IMR-90 (cell line): ENCODE measurements at regions not wholly inside any gene's neighbourhood (a gene's known extent, or its start where the extent isn't known, plus 50 kb on each side); places are given as distances from the start of the nearest gene placed in this dataset.

ENCODE experiments used
- ATAC-seq: fragments of 200-7000 bp; cut with Tn5 transposase; 2 replicates; pipeline ENCODE4 v1.9.1; 2020; ENCODE audit warnings: low read depth, mild to moderate bottlenecking, moderate library complexity
- BruUV-seq: library from RNA; stranded (reverse); fragments of 400-500 nt; replicated peaks from 2 replicates; lab custom pipeline; 2021; lab: Mats Ljungman, UMichigan
- CTCF ChIA-PET: fragments of 300-600 bp; formaldehyde crosslinking; extraction: SDS; loops from one replicate; lab custom pipeline; 2021; ENCODE audit warnings: antibody characterized with exemption; lab: Yijun Ruan, JAX
- POLR2A ChIA-PET: fragments of 300-600 bp; sonication (Branson Sonifier 250); formaldehyde crosslinking; loops from one replicate; lab custom pipeline; 2022; ENCODE audit warnings: antibody characterized with exemption; ENCODE audit not compliant: unreplicated experiment; lab: Charles Lee
- DNase-seq: peaks from one replicate; pipeline ENCODE4 v3.0.0; 2013
- H2AFZ ChIP-seq: replicated peaks from 2 replicates; pipeline ENCODE3; 2013; ENCODE audit warnings: low read length, mild to moderate bottlenecking; ENCODE audit not compliant: poor library complexity
- H2AK5ac ChIP-seq: 2 replicates; pipeline ENCODE4 v1.6.1; 2013; ENCODE audit warnings: low read depth, low read length, inconsistent platforms
- H2AK9ac ChIP-seq: replicated peaks from 2 replicates; pipeline ENCODE3; 2013; ENCODE audit warnings: mild to moderate bottlenecking, low read depth, low read length, moderate library complexity; ENCODE audit not compliant: poor library complexity
- H2BK120ac ChIP-seq: 2 replicates; pipeline ENCODE4 v1.6.1; 2013; ENCODE audit warnings: low read depth, low read length, inconsistent platforms
- H2BK15ac ChIP-seq: 3 replicates; pipeline ENCODE4 v1.6.1; 2013; ENCODE audit warnings: low read depth, low read length, inconsistent platforms
- H2BK20ac ChIP-seq: 2 replicates; pipeline ENCODE4 v1.6.1; 2013; ENCODE audit warnings: low read depth, mild to moderate bottlenecking, inconsistent platforms, low read length, moderate library complexity
- H2BK5ac ChIP-seq: 2 replicates; pipeline ENCODE4 v1.6.1; 2013; ENCODE audit warnings: mild to moderate bottlenecking, low read depth, low read length, inconsistent platforms; ENCODE audit not compliant: poor library complexity, severe bottlenecking
- H3K14ac ChIP-seq: replicated peaks from 2 replicates; pipeline ENCODE4 v1.6.1; 2013; ENCODE audit warnings: low read depth, low read length, inconsistent platforms
- H3K18ac ChIP-seq: 2 replicates; pipeline ENCODE4 v1.6.1; 2013; ENCODE audit warnings: low read depth, low read length, control low read depth
- H3K23ac ChIP-seq: 2 replicates; pipeline ENCODE4 v1.6.1; 2013; ENCODE audit warnings: low read depth, low read length, inconsistent platforms
- H3K27ac ChIP-seq: 2 replicates; pipeline ENCODE4 v1.5.1; 2013; ENCODE audit warnings: mild to moderate bottlenecking, control low read depth, low read length; ENCODE audit not compliant: insufficient read depth
- H3K27me3 ChIP-seq: 2 replicates; pipeline ENCODE4 v1.6.1; 2013; ENCODE audit warnings: low read length; ENCODE audit not compliant: control insufficient read depth, insufficient read depth
- H3K36me3 ChIP-seq: 2 replicates; pipeline ENCODE4 v1.6.1; 2013; ENCODE audit warnings: low read length, mixed read lengths; ENCODE audit not compliant: control insufficient read depth, insufficient read depth
- H3K4ac ChIP-seq: 2 replicates; pipeline ENCODE4 v1.6.1; 2013; ENCODE audit warnings: low read depth, low read length, inconsistent platforms
- H3K4me1 ChIP-seq: 2 replicates; pipeline ENCODE4 v1.6.1; 2013; ENCODE audit warnings: low read length, mixed read lengths; ENCODE audit not compliant: control insufficient read depth, insufficient read depth
- H3K4me2 ChIP-seq: 2 replicates; pipeline ENCODE4 v1.6.1; 2013; ENCODE audit warnings: low read depth, mild to moderate bottlenecking, control low read depth, low read length, moderate library complexity
- H3K4me3 ChIP-seq: 2 replicates; pipeline ENCODE4 v1.5.1; 2013; ENCODE audit warnings: low read depth, mild to moderate bottlenecking, control low read depth, low read length, moderate library complexity; ENCODE audit not compliant: insufficient read depth
- H3K56ac ChIP-seq: 2 replicates; pipeline ENCODE4 v1.6.1; 2013; ENCODE audit warnings: low read length, inconsistent platforms; ENCODE audit not compliant: insufficient read depth; ENCODE audit errors: extremely low read depth
- H3K79me1 ChIP-seq, 2 experiments: 2 replicates each; pipeline ENCODE4 v1.6.1; 2013; ENCODE audit warnings: low read length in 2 of 2, inconsistent platforms in 1 of 2, low read depth in 1 of 2
- H3K9ac ChIP-seq: 2 replicates; pipeline ENCODE4 v1.6.1; 2013; ENCODE audit warnings: low read depth, low read length, control low read depth
- H3K9me1 ChIP-seq: 2 replicates; pipeline ENCODE4 v1.6.1; 2013; ENCODE audit warnings: low read length, inconsistent platforms; ENCODE audit not compliant: insufficient read depth
- H3K9me3 ChIP-seq: 2 replicates; pipeline ENCODE4 v1.6.1; 2013; ENCODE audit warnings: low read length; ENCODE audit not compliant: control insufficient read depth, insufficient read depth
- H4K20me1 ChIP-seq: 2 replicates; pipeline ENCODE4 v1.6.1; 2013; ENCODE audit warnings: low read length, inconsistent platforms; ENCODE audit not compliant: insufficient read depth
- H4K5ac ChIP-seq: 2 replicates; pipeline ENCODE4 v1.6.1; 2013; ENCODE audit warnings: mild to moderate bottlenecking, low read depth, low read length, control low read depth
- H4K8ac ChIP-seq, 2 experiments: 2 replicates each; pipeline ENCODE4 v1.6.1; 2013; ENCODE audit warnings: low read depth in 2 of 2, low read length in 2 of 2, control low read depth in 1 of 2, inconsistent platforms in 1 of 2
- H4K91ac ChIP-seq: 2 replicates; pipeline ENCODE4 v1.6.1; 2013; ENCODE audit warnings: low read depth, low read length, inconsistent platforms; ENCODE audit not compliant: insufficient read depth
- CEBPB ChIP-seq: IDR thresholded peaks from 2 replicates; pipeline ENCODE4 v1.6.1; 2012; ENCODE audit warnings: low read depth, low read length, improper control_type of control experiment
- MXI1 ChIP-seq: IDR thresholded peaks from 2 replicates; pipeline ENCODE4 v1.6.1; 2012; ENCODE audit warnings: low read depth, mild to moderate bottlenecking, low read length, moderate library complexity, borderline replicate concordance
- NFE2L2 ChIP-seq: fragments of 150-350 bp; IDR thresholded peaks from 2 replicates; pipeline ENCODE4 v1.6.1; 2016; ENCODE audit warnings: low read depth, mild to moderate bottlenecking, low read length
- USF2 ChIP-seq: fragments of 150-350 bp; IDR thresholded peaks from 2 replicates; pipeline ENCODE4 v1.6.1; 2017; ENCODE audit warnings: mild to moderate bottlenecking, antibody characterized with exemption, low read length, low read depth
- WGBS, 2 experiments: methylation state at CpG; one replicate each; pipeline versions ENCODE4 v1.1.5 to v1.1.7; 2013; ENCODE audit warnings: missing lambda C conversion rate in 2 of 2; ENCODE audit not compliant: insufficient read length in 1 of 2; ENCODE audit errors: extremely low coverage in 2 of 2; 5-methylcytosine and 5-hydroxymethylcytosine counted together
- dilution Hi-C: fragments of 300-500 bp; cut with HindIII; formaldehyde crosslinking; loops from one replicate; pipeline ENCODE4 v1.14.3; 2018; ENCODE audit warnings: low sequenced_read_pairs; ENCODE audit not compliant: unreplicated experiment
- in situ Hi-C: fragments of 300-500 bp; cut with MboI; formaldehyde crosslinking; loops from 3 replicates; pipeline ENCODE4 v1.14.3; 2019; ENCODE audit warnings: low sequenced_read_pairs, inconsistent platforms, mixed read lengths
- intact Hi-C: fragments of 100-400 bp; cut with micrococcal nuclease; formaldehyde crosslinking; loops from 2 replicates; pipeline ENCODE4 v1.10.0; 2022

- Histone ChIP-seq H3K36me3 (no peaks in the 10 kb centered on the region), H3K9me3 (peaks cover 2% of the 10 kb centered on the region; the same call in 1 of the 2 replicates), H2BK20ac (no peak overlapping the region), H3K9ac (no peak overlapping the region), H3K27me3 (peaks cover 5% of the 10 kb centered on the region), H2AK5ac (no peak overlapping the region), H3K56ac (no peak overlapping the region), H2AK9ac (no peak overlapping the region), H4K91ac (no peak overlapping the region), H3K4me2 (no peak overlapping the region), H3K4me1 (peaks cover 2% of the 10 kb centered on the region; the same call in 1 of the 2 replicates), H2BK120ac (no peak overlapping the region), H4K8ac (no peak overlapping the region), H3K18ac (no peak overlapping the region), H4K20me1 (no peaks in the 10 kb centered on the region), H2BK5ac (no peak overlapping the region), H2AFZ (no peak overlapping the region), H2BK15ac (no peak overlapping the region), H3K23ac (no peak overlapping the region), H3K27ac (no peak overlapping the region), H4K5ac (no peak overlapping the region), H3K79me1 (no peaks in the 10 kb centered on the region), H3K4me3 (no peak overlapping the region), H3K9me1 (peaks cover 2% of the 10 kb centered on the region; the same call in 1 of the 2 replicates), H3K14ac (no peak overlapping the region), H3K4ac (no peak overlapping the region)
- ChIA-PET CTCF (no interaction called here), POLR2A (no interaction called here)
- WGBS, 2 experiments, result no CpG with 5 or more reads among the region's 1 CpG
- DNase-seq (no peak), ATAC-seq (no peak)
- intact Hi-C loops, result no loop called here
- BruUV-seq, result no TSS peak
- TF ChIP-seq MXI1 (no peak), NFE2L2 (no peak), USF2 (no peak), CEBPB (no peak)
- in situ Hi-C loops, result no loop called here
- dilution Hi-C loops, result no loop called here
These were observed 547.4 kb downstream of the TLE1 start for GRCh38 chr9:81141961-81142360.
